A549 (cell line): ENCODE measurements at regions not wholly inside any gene's neighbourhood (a gene's known extent, or its start where the extent isn't known, plus 50 kb on each side); places are given as distances from the start of the nearest gene placed in this dataset.

Experiments
- ATAC-seq, 2 experiments: fragments of 200-7000 bp in 1 of 2; fragments of >200 bp in 1 of 2; cut with Nextera tagmentation in 1 of 2; cut with Tn5 transposase in 1 of 2; 3 replicates each; pipeline versions ENCODE4 v1.8.0 to v1.9.1; 2018 to 2020; ENCODE audit warnings: mild to moderate bottlenecking in 1 of 2, moderate library complexity in 1 of 2
- CTCF ChIA-PET: fragments of 300-600 bp; sonication (Branson Sonifier 250); formaldehyde crosslinking; extraction: SDS; loops from one replicate; lab custom pipeline; 2021; ENCODE audit warnings: antibody characterized with exemption, inconsistent platforms; lab: Yijun Ruan, JAX
- POLR2A ChIA-PET: fragments of 350-600 bp; formaldehyde crosslinking; extraction: SDS; loops from one replicate; lab custom pipeline; 2021; ENCODE audit warnings: antibody characterized with exemption, inconsistent platforms; lab: Yijun Ruan, JAX
- DNase-seq, 2 experiments: peaks; one replicate each; pipeline versions ENCODE4 v3.0.0 to v3.0.0-alpha.2; 2011 to 2016; ENCODE audit warnings: low read depth in 1 of 2, low spot score in 1 of 2
- FAIRE-seq: peaks from 2 replicates; lab custom pipeline; 2011; peaks lifted over from hg19 to GRCh38; lab: Jason Lieb, UNC
- H3K27ac ChIP-seq, 2 experiments: fragments of >200 bp; sonication (Bioruptor Twin); formaldehyde crosslinking; 3 replicates each; pipeline ENCODE4 v1.5.1; 2016 to 2017
- H3K4me1 ChIP-seq: fragments of >200 bp; sonication (Bioruptor Twin); formaldehyde crosslinking; 3 replicates; pipeline ENCODE4 v1.6.1; 2016
- H3K4me2 ChIP-seq: fragments of >200 bp; sonication (Bioruptor Twin); formaldehyde crosslinking; 3 replicates; pipeline ENCODE4 v1.6.1; 2016
- H3K4me3 ChIP-seq: fragments of >200 bp; sonication (Bioruptor Twin); formaldehyde crosslinking; 3 replicates; pipeline ENCODE4 v1.5.1; 2016
- H3K9me3 ChIP-seq: fragments of >200 bp; sonication (Bioruptor Twin); formaldehyde crosslinking; 3 replicates; pipeline ENCODE4 v1.6.1; 2016
- BHLHE40 ChIP-seq: IDR thresholded peaks from 2 replicates; pipeline ENCODE4 v1.6.1; 2012; ENCODE audit warnings: low read depth, low read length, inconsistent platforms
- CBX8 ChIP-seq: fragments of 200-600 bp; sonication (generic); IDR thresholded peaks from 2 replicates; pipeline ENCODE4 v1.6.1; 2016
- CHD4 ChIP-seq: fragments of 200-600 bp; sonication (generic); IDR thresholded peaks from 2 replicates; pipeline ENCODE4 v1.6.1; 2016; ENCODE audit warnings: antibody characterized with exemption, mild to moderate bottlenecking, borderline replicate concordance
- EHF ChIP-seq: fragments of 250-450 bp; sonication (Bioruptor Pico); IDR thresholded peaks from 2 replicates; pipeline ENCODE4 v1.5.0; 2020; ENCODE audit warnings: mild to moderate bottlenecking
- ESRRA ChIP-seq: fragments of 150-350 bp; IDR thresholded peaks from 2 replicates; pipeline ENCODE4 v1.6.1; 2014; ENCODE audit warnings: mild to moderate bottlenecking, low read length, borderline replicate concordance
- FOXS1 ChIP-seq: fragments of 250-450 bp; sonication (Bioruptor Pico); IDR thresholded peaks from 2 replicates; pipeline ENCODE4 v1.5.0; 2020; ENCODE audit warnings: mild to moderate bottlenecking, moderate library complexity
- MAFK ChIP-seq: fragments of 450-650 bp; IDR thresholded peaks from 2 replicates; pipeline ENCODE4 v1.6.1; 2014; ENCODE audit not compliant: partially characterized antibody
- MAZ ChIP-seq: fragments of 150-350 bp; IDR thresholded peaks from 2 replicates; pipeline ENCODE4 v1.6.1; 2014; ENCODE audit warnings: antibody characterized with exemption, low read depth, low read length, borderline replicate concordance
- NPAS2 ChIP-seq: fragments of 250-450 bp; sonication (Bioruptor Pico); IDR thresholded peaks from 2 replicates; pipeline ENCODE4 v1.8.0; 2022; ENCODE audit warnings: mild to moderate bottlenecking, moderate library complexity, borderline replicate concordance
- NR3C1 ChIP-seq: fragments of >200 bp; sonication (Bioruptor Twin); formaldehyde crosslinking; IDR thresholded peaks from 3 replicates; pipeline ENCODE4 v1.6.1; 2017
- PBX3 ChIP-seq: IDR thresholded peaks from 2 replicates; pipeline ENCODE4 v1.6.1; 2012
- POLR2AphosphoS2 ChIP-seq: conservative IDR thresholded peaks from 2 replicates; pipeline ENCODE4 v1.6.1; 2012; ENCODE audit warnings: low read length, improper control_type of control experiment, inconsistent platforms
- RAD21 ChIP-seq, 2 experiments: fragments of >200 bp in 1 of 2; sonication (Bioruptor Twin) in 1 of 2; formaldehyde crosslinking in 1 of 2; IDR thresholded peaks in 1 of 2; conservative IDR thresholded peaks in 1 of 2; 2 replicates in 1 of 2; 3 replicates in 1 of 2; pipeline ENCODE4 v1.6.1; 2012 to 2018; ENCODE audit warnings: inconsistent platforms in 1 of 2
- TFCP2L1 ChIP-seq: fragments of 250-450 bp; sonication (Bioruptor Pico); IDR thresholded peaks from 2 replicates; pipeline ENCODE4 v1.5.0; 2021; ENCODE audit warnings: mild to moderate bottlenecking
- ZC3H11A ChIP-seq: fragments of 450-650 bp; IDR thresholded peaks from 2 replicates; pipeline ENCODE4 v1.6.1; 2014; ENCODE audit warnings: antibody characterized with exemption, mild to moderate bottlenecking
- WGBS: methylation state at CpG from one replicate; pipeline ENCODE4 v1.1.6; 2017; ENCODE audit errors: missing lambda C conversion rate; 5-methylcytosine and 5-hydroxymethylcytosine counted together
- TF ChIP-seq, protein P1 (sequence below): fragments of 150-350 bp; IDR thresholded peaks from 2 replicates; pipeline ENCODE4 v1.6.1; 2014; ENCODE audit warnings: low read depth, mild to moderate bottlenecking, low read length
- TF ChIP-seq, protein P2 (sequence below): fragments of >200 bp; sonication (Bioruptor Twin); formaldehyde crosslinking; IDR thresholded peaks from 3 replicates; pipeline ENCODE4 v1.6.1; 2016
- TF ChIP-seq, protein P3 (sequence below): fragments of 200-600 bp; sonication (generic); IDR thresholded peaks from 2 replicates; pipeline ENCODE4 v1.6.1; 2016; ENCODE audit warnings: antibody characterized with exemption, mild to moderate bottlenecking, moderate library complexity

DNA sequence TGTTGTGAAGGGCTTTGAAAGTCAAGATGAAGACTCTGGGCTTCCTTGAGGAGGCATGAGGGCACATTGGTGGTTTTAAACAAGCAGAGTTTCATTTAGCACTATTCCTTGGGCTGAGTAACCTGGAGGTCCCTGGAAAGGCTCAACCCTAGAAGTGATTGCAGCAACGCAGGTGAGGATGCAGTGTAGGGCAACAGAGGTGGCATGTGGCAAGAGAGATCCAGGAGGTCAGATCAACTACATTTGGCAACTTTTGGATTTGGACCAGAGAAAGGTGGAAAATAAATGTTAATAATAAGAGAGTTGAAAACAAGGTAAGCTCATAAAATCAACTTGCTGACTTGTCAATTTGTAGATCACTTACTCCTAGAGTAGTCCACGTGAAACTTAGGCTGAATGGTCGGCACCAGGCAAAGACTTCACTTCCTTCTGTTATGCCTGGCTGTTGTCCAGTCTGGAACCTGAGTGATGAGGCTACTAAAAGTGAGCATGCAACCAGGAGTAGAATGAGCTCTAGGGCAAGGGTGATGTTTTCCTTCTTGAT, 414.6 kb upstream of the ZMIZ1 start:
- CTCF ChIA-PET = interaction anchor here (1.0 to 1.6 kb wide), 2 partner anchors 11 to 607 kb away, joined by 3 to 4 read pairs; no protein-coding TSS in a partner anchor

DNA sequence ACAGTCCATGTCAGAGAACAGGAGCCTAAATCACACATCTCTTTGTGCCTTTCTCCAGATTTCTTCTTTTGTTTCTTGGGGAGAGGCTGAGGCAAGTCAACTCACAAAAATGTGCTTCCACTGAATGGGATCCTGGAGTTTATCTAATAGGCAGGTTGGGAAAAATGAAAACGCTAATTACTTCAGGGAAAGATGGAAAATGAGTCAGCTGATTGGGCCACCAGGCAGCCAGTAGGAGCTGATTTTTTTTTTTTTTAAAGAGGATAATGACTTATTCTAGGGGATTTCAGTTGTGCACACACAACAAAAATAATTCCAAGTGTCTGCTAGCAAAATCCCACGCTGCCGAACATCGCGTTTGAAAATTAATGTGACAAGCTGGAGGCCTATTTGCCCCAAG, 412.8 kb upstream of the ZMIZ1 start:
- DNase-seq = no peak
- WGBS = 96% methylated on average over 5 of the region's 5 CpGs
- Histone ChIP-seq H3K27ac (no peak overlapping the region), H3K4me2 (no peak overlapping the region), H3K4me1 (no peaks in the 10 kb centered on the region), H3K9me3 (no peaks in the 10 kb centered on the region), H3K4me3 (no peak overlapping the region)
- FAIRE-seq = no peak
- ChIA-PET CTCF (interaction anchor here (0.6 to 2.2 kb wide), 11 partner anchors 9 to 608 kb away, joined by 3 to 7 read pairs (median 3); no protein-coding TSS in a partner anchor), POLR2A (no interaction called here)
- TF ChIP-seq MAZ (no peak), ZC3H11A (no peak), CBX8 (no peak)
- ATAC-seq = no peak

More for the DNA sequence above, 414.6 kb upstream of the ZMIZ1 start:
- Histone ChIP-seq H3K4me2 (no peak overlapping the region), H3K9me3 (no peaks in the 10 kb centered on the region), H3K27ac (no peak overlapping the region), H3K4me1 (no peaks in the 10 kb centered on the region), H3K4me3 (no peak overlapping the region)
- FAIRE-seq = no peak
- TF ChIP-seq CHD4 = no peak
- TF ChIP-seq MAFK = peak; percentile 51
- POLR2A ChIA-PET = no interaction called here
- DNase-seq = no peak
- 22% methylated on average over 3 of the region's 3 CpGs for whole genome bisulfite sequencing
- ATAC-seq = no peak

GRCh38 chr10:78656417-78657162, 412.2 kb upstream of the ZMIZ1 start:
- POLR2A ChIA-PET = no interaction called here
- no peaks in the 10 kb centered on the region for H3K9me3 ChIP-seq

More at GRCh38 chr10:78656417-78657162, 412.2 kb upstream of the ZMIZ1 start:
- no peak for TF ChIP-seq RAD21 (conservative IDR thresholded peaks at IDR 0.05 in 1 of 2, IDR thresholded peaks at IDR 0.05 in 1 of 2)
- TF ChIP-seq, protein P1, sequence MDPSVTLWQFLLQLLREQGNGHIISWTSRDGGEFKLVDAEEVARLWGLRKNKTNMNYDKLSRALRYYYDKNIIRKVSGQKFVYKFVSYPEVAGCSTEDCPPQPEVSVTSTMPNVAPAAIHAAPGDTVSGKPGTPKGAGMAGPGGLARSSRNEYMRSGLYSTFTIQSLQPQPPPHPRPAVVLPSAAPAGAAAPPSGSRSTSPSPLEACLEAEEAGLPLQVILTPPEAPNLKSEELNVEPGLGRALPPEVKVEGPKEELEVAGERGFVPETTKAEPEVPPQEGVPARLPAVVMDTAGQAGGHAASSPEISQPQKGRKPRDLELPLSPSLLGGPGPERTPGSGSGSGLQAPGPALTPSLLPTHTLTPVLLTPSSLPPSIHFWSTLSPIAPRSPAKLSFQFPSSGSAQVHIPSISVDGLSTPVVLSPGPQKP = no peak
- no peak for TF ChIP-seq EHF (CRISPR knock-in tag)
- no peak for TF ChIP-seq POLR2AphosphoS2
- no peak for TF ChIP-seq PBX3
- TF ChIP-seq FOXS1 (CRISPR knock-in tag) = no peak
- no peak for TF ChIP-seq TFCP2L1 (CRISPR knock-in tag)
- TF ChIP-seq ESRRA = no peak
- TF ChIP-seq CHD4 = no peak
- TF ChIP-seq, protein P2, sequence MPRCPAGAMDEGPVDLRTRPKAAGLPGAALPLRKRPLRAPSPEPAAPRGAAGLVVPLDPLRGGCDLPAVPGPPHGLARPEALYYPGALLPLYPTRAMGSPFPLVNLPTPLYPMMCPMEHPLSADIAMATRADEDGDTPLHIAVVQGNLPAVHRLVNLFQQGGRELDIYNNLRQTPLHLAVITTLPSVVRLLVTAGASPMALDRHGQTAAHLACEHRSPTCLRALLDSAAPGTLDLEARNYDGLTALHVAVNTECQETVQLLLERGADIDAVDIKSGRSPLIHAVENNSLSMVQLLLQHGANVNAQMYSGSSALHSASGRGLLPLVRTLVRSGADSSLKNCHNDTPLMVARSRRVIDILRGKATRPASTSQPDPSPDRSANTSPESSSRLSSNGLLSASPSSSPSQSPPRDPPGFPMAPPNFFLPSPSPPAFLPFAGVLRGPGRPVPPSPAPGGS = no peak
- TF ChIP-seq BHLHE40 = no peak
- no peak for TF ChIP-seq NPAS2 (CRISPR knock-in tag)
- TF ChIP-seq, protein P3, sequence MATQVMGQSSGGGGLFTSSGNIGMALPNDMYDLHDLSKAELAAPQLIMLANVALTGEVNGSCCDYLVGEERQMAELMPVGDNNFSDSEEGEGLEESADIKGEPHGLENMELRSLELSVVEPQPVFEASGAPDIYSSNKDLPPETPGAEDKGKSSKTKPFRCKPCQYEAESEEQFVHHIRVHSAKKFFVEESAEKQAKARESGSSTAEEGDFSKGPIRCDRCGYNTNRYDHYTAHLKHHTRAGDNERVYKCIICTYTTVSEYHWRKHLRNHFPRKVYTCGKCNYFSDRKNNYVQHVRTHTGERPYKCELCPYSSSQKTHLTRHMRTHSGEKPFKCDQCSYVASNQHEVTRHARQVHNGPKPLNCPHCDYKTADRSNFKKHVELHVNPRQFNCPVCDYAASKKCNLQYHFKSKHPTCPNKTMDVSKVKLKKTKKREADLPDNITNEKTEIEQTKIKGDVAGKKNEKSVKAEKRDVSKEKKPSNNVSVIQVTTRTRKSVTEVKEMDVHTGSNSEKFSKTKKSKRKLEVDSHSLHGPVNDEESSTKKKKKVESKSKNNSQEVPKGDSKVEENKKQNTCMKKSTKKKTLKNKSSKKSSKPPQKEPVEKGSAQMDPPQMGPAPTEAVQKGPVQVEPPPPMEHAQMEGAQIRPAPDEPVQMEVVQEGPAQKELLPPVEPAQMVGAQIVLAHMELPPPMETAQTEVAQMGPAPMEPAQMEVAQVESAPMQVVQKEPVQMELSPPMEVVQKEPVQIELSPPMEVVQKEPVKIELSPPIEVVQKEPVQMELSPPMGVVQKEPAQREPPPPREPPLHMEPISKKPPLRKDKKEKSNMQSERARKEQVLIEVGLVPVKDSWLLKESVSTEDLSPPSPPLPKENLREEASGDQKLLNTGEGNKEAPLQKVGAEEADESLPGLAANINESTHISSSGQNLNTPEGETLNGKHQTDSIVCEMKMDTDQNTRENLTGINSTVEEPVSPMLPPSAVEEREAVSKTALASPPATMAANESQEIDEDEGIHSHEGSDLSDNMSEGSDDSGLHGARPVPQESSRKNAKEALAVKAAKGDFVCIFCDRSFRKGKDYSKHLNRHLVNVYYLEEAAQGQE = no peak
- no peak for TF ChIP-seq NR3C1
- WGBS = 81% methylated on average over 29 of the region's 29 CpGs
- no peak for DNase-seq
- ATAC-seq = no peak
- Histone ChIP-seq H3K4me2 (no peak overlapping the region), H3K4me3 (no peak overlapping the region), H3K27ac (no peak overlapping the region), H3K4me1 (no peaks in the 10 kb centered on the region)
- CTCF ChIA-PET = interaction anchor here (0.6 to 2.2 kb wide), 14 partner anchors 9 to 609 kb away, joined by 3 to 7 read pairs (median 3); no protein-coding TSS in a partner anchor
- FAIRE-seq = no peak
